Adrenal gland (tissue), 5 donors: ENCODE measurements at regions not wholly inside any gene's neighbourhood (a gene's known extent, or its start where the extent isn't known, plus 50 kb on each side); places are given as distances from the start of the nearest gene placed in this dataset.

Experiments
- CTCF ChIP-seq, 6 experiments: fragments of 450-650 bp in 4 of 6; fragments of 200-600 bp in 2 of 6; sonication (generic) in 1 of 6; IDR thresholded peaks; 1 replicate in 5 of 6; 2 replicates in 1 of 6; pipeline versions ENCODE4 v1.5.1 to v1.8.0; 2016 to 2021; ENCODE audit warnings: antibody characterized with exemption in 6 of 6, mild to moderate bottlenecking in 2 of 6, moderate library complexity in 1 of 6
- POLR2A ChIP-seq, 2 donors: fragments of 450-650 bp; IDR thresholded peaks; one replicate each; pipeline ENCODE4 v1.6.1; 2017; ENCODE audit warnings: antibody characterized with exemption in 2 of 2, mild to moderate bottlenecking in 2 of 2, moderate library complexity in 1 of 2
- donor health status: DM: no; HTN: no; CAD: no.

- no peak for TF ChIP-seq POLR2A (IDR thresholded peaks at IDR 0.05)
- TF ChIP-seq CTCF (IDR thresholded peaks at IDR 0.05), result no peak
These were observed 135.3 kb upstream of the SH3BP4 start for GRCh38 chr2:234816491-234816890.
